ENCODE measurements at regions not wholly inside any gene's neighbourhood (a gene's known extent, or its start where the extent isn't known, plus 50 kb on each side); places are given as distances from the start of the nearest gene placed in this dataset.

DNA sequence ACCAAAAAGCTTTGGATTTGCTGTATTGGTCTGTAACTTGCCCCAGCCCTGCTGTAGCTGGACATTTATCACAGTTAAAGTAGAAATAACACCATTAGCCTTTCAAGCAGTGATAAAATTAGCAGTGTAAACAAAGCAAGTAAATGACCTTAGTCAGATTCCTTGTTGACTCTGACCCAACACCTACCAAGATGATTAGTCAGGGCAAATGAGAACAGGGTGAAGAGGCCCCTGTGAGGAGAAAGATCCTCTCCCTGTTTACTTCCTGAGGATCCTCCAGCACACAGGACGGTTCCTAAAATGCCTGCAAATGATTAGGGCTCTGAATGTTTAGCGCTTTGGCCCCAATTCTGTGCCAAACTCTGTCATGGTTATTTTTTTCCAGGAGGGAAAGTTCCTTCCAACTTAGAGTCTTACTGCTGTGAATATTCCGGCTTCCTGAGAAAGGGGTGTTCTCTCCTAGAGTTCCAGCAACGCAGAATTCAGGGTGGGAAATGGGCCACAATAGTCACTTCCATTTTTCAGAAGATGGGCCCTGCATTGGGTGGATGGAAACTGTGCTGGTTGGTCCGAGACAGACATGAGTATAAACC is 259.0 kb upstream of the MYOCD start:
- no peak overlapping the region for H3K4me3 ChIP-seq (ENCODE audit: low read depth, low read length)
- no peak for DNase-seq (ENCODE audit: low read depth)
- TF ChIP-seq, protein P1, sequence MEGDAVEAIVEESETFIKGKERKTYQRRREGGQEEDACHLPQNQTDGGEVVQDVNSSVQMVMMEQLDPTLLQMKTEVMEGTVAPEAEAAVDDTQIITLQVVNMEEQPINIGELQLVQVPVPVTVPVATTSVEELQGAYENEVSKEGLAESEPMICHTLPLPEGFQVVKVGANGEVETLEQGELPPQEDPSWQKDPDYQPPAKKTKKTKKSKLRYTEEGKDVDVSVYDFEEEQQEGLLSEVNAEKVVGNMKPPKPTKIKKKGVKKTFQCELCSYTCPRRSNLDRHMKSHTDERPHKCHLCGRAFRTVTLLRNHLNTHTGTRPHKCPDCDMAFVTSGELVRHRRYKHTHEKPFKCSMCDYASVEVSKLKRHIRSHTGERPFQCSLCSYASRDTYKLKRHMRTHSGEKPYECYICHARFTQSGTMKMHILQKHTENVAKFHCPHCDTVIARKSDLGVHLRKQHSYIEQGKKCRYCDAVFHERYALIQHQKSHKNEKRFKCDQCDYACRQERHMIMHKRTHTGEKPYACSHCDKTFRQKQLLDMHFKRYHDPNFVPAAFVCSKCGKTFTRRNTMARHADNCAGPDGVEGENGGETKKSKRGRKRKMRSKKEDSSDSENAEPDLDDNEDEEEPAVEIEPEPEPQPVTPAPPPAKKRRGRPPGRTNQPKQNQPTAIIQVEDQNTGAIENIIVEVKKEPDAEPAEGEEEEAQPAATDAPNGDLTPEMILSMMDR (IDR thresholded peaks at IDR 0.05; ENCODE audit: insufficient read depth, low read depth, low read length, missing control alignments): no peak

GRCh38 chr17:12407495-12408252 is 258.0 kb upstream of the MYOCD start:
- no peak for DNase-seq (ENCODE audit: low read depth)
- no peak overlapping the region for H3K4me3 ChIP-seq (ENCODE audit: low read depth, low read length)
- TF ChIP-seq, protein P1 (IDR thresholded peaks at IDR 0.05; ENCODE audit: insufficient read depth, low read depth, low read length, missing control alignments): no peak

DNA sequence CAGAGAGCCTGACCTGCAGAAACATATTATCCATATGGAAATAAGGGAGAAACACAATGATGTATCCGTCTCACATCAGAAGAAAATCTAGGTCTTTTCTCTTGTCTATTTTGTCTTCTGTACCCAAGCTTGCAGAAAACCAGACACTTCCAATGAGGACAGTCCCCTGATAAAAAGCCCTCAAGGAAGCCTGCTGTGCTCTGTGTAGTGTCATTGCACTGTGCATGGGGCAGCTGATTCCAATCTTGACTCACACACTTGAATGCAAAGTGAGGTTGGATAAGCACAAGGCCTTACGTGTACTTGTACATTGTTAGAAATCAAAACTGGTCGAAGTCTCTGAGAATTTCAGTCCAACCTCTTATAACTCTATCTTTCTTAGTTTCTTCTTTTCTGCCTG is 256.6 kb upstream of the MYOCD start:
- TF ChIP-seq, protein P1 (IDR thresholded peaks at IDR 0.05; ENCODE audit: insufficient read depth, low read depth, low read length, missing control alignments): no peak
- no peak overlapping the region for H3K4me3 ChIP-seq (ENCODE audit: low read depth, low read length)
- no peak for DNase-seq (ENCODE audit: low read depth)

DNA sequence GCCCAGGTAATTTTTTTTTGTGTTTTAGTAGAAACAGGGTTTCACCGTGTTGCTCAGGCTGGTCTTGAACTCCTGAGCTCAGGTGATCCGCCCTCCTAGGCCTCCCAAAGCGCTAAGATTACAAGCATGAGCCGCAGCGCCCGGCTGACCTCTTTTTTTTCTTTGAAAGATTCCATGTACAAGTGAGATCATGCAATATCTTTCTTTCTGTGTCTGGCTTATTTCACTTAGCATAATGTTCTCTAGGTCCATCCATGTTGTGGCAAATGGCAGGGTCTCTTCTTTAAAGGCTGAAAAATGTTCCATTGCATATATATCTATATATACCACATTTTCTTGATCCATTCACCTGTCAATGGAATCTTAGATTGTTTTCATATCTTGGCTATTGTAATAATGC is 255.0 kb upstream of the MYOCD start:
- TF ChIP-seq, protein P1 (IDR thresholded peaks at IDR 0.05; ENCODE audit: insufficient read depth, low read depth, low read length, missing control alignments): no peak
- no peak for DNase-seq (ENCODE audit: low read depth)
- no peak overlapping the region for H3K4me3 ChIP-seq (ENCODE audit: low read depth, low read length)

DNA sequence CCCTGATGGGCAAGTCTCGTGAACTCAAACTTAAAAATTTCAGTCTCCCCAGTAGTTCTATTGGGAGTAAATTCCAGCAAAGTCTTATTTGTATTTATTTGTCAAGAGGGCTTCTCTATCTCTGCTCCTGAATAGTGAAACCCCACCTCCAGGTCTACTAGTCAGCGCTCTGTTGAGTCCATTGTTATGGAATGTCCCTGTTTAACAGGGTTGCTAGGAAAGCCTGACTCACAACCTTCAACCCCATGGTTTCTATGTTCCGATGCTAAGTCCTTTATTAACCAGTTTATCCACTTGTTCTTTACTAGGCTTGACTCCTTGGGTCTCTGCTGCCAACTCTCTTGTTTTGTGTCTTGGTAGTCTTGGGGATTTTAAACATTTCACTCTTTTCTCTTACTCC is 250.7 kb upstream of the MYOCD start:
- TF ChIP-seq, protein P1 (IDR thresholded peaks at IDR 0.05; ENCODE audit: insufficient read depth, low read depth, low read length, missing control alignments): no peak
- no peak for DNase-seq (ENCODE audit: low read depth)
- H3K4me3 ChIP-seq (ENCODE audit: low read depth, low read length): no peak overlapping the region

DNA sequence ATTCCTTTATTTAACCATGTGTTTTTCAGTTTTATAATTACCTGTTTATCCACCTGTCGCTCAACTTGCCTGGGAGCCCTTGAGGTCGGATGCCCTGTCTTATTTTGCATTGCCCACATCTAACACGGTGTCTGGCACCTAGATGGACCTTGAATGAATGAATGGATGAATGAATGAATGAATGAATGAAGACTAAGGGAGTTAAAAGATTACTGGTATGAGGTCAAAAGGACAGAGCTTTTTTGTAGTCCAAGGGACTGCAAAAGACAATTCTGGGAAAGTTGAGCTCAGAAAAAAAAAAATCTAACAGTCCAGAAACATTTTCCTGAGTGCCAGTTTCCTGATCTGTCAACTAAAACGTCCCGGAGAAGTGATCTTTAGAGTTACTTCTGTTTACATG is 244.6 kb upstream of the MYOCD start:
- TF ChIP-seq, protein P1 (IDR thresholded peaks at IDR 0.05; ENCODE audit: insufficient read depth, low read depth, low read length, missing control alignments): no peak
- DNase-seq (ENCODE audit: low read depth): no peak
- no peak overlapping the region for H3K4me3 ChIP-seq (ENCODE audit: low read depth, low read length)

Measured in GM12865 (cell line).